ENCODE measurements at regions not wholly inside any gene's neighbourhood (a gene's known extent, or its start where the extent isn't known, plus 50 kb on each side); places are given as distances from the start of the nearest gene placed in this dataset.

DNA sequence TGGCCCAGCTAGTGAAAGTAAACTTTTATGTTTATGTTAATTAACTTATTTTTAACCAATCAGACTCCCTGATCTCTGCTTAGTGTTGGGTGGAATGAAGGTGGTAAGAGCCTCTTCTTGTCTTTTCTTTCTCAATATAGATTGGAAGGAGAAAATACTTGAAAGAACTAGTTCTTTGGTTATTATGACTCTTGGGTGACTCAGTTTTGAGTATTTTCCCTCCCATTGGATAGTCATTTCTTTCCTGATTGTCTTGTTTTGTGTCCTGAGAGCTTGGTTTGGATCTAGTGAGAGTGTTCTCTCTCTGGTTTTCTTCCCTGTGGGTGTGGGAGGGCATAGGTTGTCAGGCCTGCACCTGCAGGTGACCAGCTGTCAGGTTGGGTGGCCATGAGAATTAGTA lies 172.0 kb upstream of the GLRA2 start:
- no peak for TF ChIP-seq CTCF (conservative IDR thresholded peaks at IDR 0.05; ENCODE audit: low read depth, low read length)
- no peak for TF ChIP-seq EZH2 (IDR thresholded peaks at IDR 0.05; ENCODE audit: low read length, unreplicated experiment)
